GM12878 (cell line): ENCODE measurements at regions not wholly inside any gene's neighbourhood (a gene's known extent, or its start where the extent isn't known, plus 50 kb on each side); places are given as distances from the start of the nearest gene placed in this dataset.

Experiments
- BACH1 ChIP-seq: fragments of 450-650 bp; IDR thresholded peaks from 2 replicates; pipeline ENCODE4 v1.6.1; 2017; ENCODE audit warnings: mild to moderate bottlenecking, borderline replicate concordance
- BRCA1 ChIP-seq: IDR thresholded peaks from 2 replicates; pipeline ENCODE4 v1.6.1; 2011; ENCODE audit warnings: low read depth, low read length, improper control_type of control experiment
- CBFB ChIP-seq: IDR thresholded peaks from 2 replicates; pipeline ENCODE4 v1.6.1; 2016; ENCODE audit warnings: antibody characterized with exemption, low read depth
- CTCF ChIP-seq, 3 experiments: IDR thresholded peaks in 2 of 3; conservative IDR thresholded peaks in 1 of 3; 2 replicates each; pipeline ENCODE4 v1.5.1; 2011; ENCODE audit warnings: low read depth in 3 of 3, low read length in 3 of 3, mild to moderate bottlenecking in 3 of 3, control low read depth in 2 of 3, moderate library complexity in 2 of 3, inconsistent platforms in 1 of 3, mixed read lengths in 1 of 3; ENCODE audit not compliant: control insufficient read depth in 2 of 3, insufficient read depth in 1 of 3; ENCODE audit errors: extremely low read depth in 1 of 3
- ETV6 ChIP-seq, 2 experiments: fragments of 450-650 bp in 1 of 2; IDR thresholded peaks in 1 of 2; conservative IDR thresholded peaks in 1 of 2; 2 replicates each; pipeline ENCODE4 v1.6.1; 2014; ENCODE audit warnings: antibody characterized with exemption in 1 of 2, borderline replicate concordance in 1 of 2, low read depth in 1 of 2, mild to moderate bottlenecking in 1 of 2, moderate library complexity in 1 of 2
- HDAC6 ChIP-seq: fragments of 200-600 bp; sonication (generic); IDR thresholded peaks from one replicate; pipeline ENCODE4 v1.8.0; 2017; ENCODE audit warnings: antibody characterized with exemption; ENCODE audit not compliant: unreplicated experiment
- NR2C2 ChIP-seq: IDR thresholded peaks from 2 replicates; pipeline ENCODE4 v1.6.1; 2011; ENCODE audit warnings: borderline replicate concordance, low read depth; ENCODE audit not compliant: control insufficient read depth, insufficient read length
- POLR2A ChIP-seq: IDR thresholded peaks from 2 replicates; pipeline ENCODE4 v1.6.1; 2011; ENCODE audit warnings: low read depth, mild to moderate bottlenecking, low read length
- POLR2AphosphoS2 ChIP-seq: IDR thresholded peaks from 2 replicates; pipeline ENCODE4 v1.6.1; 2011; ENCODE audit warnings: low read depth, mild to moderate bottlenecking, low read length, improper control_type of control experiment, moderate library complexity
- SREBF2 ChIP-seq: IDR thresholded peaks from 2 replicates; pipeline ENCODE4 v1.6.1; 2012; ENCODE audit warnings: mild to moderate bottlenecking, low read length
- TCF7 ChIP-seq: IDR thresholded peaks from 2 replicates; pipeline ENCODE4 v1.6.1; 2014; ENCODE audit warnings: antibody characterized with exemption, borderline replicate concordance

- TF ChIP-seq ETV6 (conservative IDR thresholded peaks at IDR 0.05 in 1 of 2, IDR thresholded peaks at IDR 0.05 in 1 of 2; ENCODE audit: borderline replicate concordance in 1 of 2, low read depth in 1 of 2): no peak
- TF ChIP-seq CTCF (IDR thresholded peaks at IDR 0.05 in 2 of 3, conservative IDR thresholded peaks at IDR 0.05 in 1 of 3; ENCODE audit: control insufficient read depth in 2 of 3, extremely low read depth in 1 of 3, insufficient read depth in 1 of 3, low read depth in 3 of 3, low read length in 3 of 3): no peak
- TF ChIP-seq NR2C2: no peak
- TF ChIP-seq HDAC6: no peak
- TF ChIP-seq POLR2AphosphoS2: no peak
- TF ChIP-seq SREBF2: no peak
- no peak for TF ChIP-seq BACH1
- no peak for TF ChIP-seq CBFB
- no peak for TF ChIP-seq TCF7
- no peak for TF ChIP-seq BRCA1
- TF ChIP-seq POLR2A: no peak
These were observed 151.5 kb downstream of the BTBD3 start for GRCh38 chr20:12069181-12069580.
